ENCODE measurements at regions not wholly inside any gene's neighbourhood (a gene's known extent, or its start where the extent isn't known, plus 50 kb on each side); places are given as distances from the start of the nearest gene placed in this dataset.

GRCh38 chr12:13749389-13749788, 232.0 kb downstream of the GRIN2B start:
- TF ChIP-seq POLR2AphosphoS5 (IDR thresholded peaks at IDR 0.05; ENCODE audit: low read depth, low read length): no peak
- TF ChIP-seq CTCF (IDR thresholded peaks at IDR 0.05): no peak

Data from Panc1 (cell line).